ENCODE measurements at regions not wholly inside any gene's neighbourhood (a gene's known extent, or its start where the extent isn't known, plus 50 kb on each side); places are given as distances from the start of the nearest gene placed in this dataset.

DNA sequence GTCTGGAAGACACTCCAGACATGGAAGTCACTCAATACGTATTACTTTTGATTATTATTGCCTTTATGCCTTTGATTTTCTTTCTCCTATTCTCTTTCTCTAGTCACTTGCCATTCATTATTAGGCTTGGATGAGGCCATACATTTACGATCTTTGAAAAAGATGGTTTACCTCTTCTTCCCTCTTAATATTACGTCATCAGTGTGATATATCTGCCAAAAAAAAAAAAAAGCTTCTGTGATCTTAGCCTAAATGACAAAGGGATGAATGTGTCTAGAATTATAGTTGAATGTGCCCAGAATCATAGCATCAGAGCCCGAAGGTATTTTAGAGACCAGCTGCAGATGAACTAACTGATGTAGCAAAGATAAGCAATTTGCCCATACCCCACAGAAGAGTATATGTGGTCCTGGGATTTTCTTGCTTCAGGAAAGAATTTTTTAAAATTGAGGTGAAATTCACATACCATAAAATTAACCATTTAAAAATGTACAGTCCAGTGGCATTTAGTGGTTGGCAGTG is 73.9 kb downstream of the HHEX start:
- TF ChIP-seq RAD21 (IDR thresholded peaks at IDR 0.05; ENCODE audit: low read depth): no peak
- TF ChIP-seq EP300 (IDR thresholded peaks at IDR 0.05; ENCODE audit: borderline replicate concordance): no peak
- TF ChIP-seq REST (IDR thresholded peaks at IDR 0.05; ENCODE audit: low read depth): no peak
- no peak for TF ChIP-seq FOXM1 (IDR thresholded peaks at IDR 0.05; ENCODE audit: borderline replicate concordance, low read depth)
- TF ChIP-seq CEBPB (IDR thresholded peaks at IDR 0.05): no peak
- TF ChIP-seq EGR1 (IDR thresholded peaks at IDR 0.05): no peak
- TF ChIP-seq YY1 (IDR thresholded peaks at IDR 0.05; ENCODE audit: low read depth): no peak
- TF ChIP-seq ZBTB7A (IDR thresholded peaks at IDR 0.05; ENCODE audit: low read depth): no peak
- no peak for TF ChIP-seq MAX (IDR thresholded peaks at IDR 0.05)
- TF ChIP-seq TCF12 (IDR thresholded peaks at IDR 0.05; ENCODE audit: low read depth): no peak
